Esophagus squamous epithelium (tissue), 5 donors: ENCODE measurements at regions not wholly inside any gene's neighbourhood (a gene's known extent, or its start where the extent isn't known, plus 50 kb on each side); places are given as distances from the start of the nearest gene placed in this dataset.
"Not testable (repeated sequence)": the region's sequence is repeated elsewhere in the genome, so short reads cannot be mapped to it uniquely, and the experiment has no call there.

Experiments used
- DNase-seq: peaks from one replicate; lab custom pipeline; 2025; lab: John Stamatoyannopoulos, UW
- H3K27ac ChIP-seq, 4 donors: fragments of 200-600 bp; sonication (generic); one replicate each; pipeline ENCODE4 v1.5.1; 2016 to 2019; ENCODE audit warnings: mild to moderate bottlenecking in 1 of 4
- H3K27me3 ChIP-seq, 4 donors: fragments of 200-600 bp; sonication (generic); 1 replicate in 3 of 4; 2 replicates in 1 of 4; pipeline versions ENCODE4 v1.5.1 to v1.6.0; 2017 to 2021; ENCODE audit warnings: antibody characterized with exemption in 1 of 4
- H3K36me3 ChIP-seq, 3 donors: fragments of 200-600 bp; sonication (generic); one replicate each; pipeline ENCODE4 v1.5.1; 2016 to 2019
- H3K4me1 ChIP-seq, 3 donors: fragments of 200-600 bp; sonication (generic); one replicate each; pipeline ENCODE4 v1.5.1; 2017 to 2019
- H3K4me3 ChIP-seq, 4 donors: fragments of 200-600 bp; sonication (generic); 1 replicate in 3 of 4; 2 replicates in 1 of 4; pipeline ENCODE4 v1.5.1; 2016 to 2019; ENCODE audit warnings: mild to moderate bottlenecking in 2 of 4, moderate library complexity in 1 of 4
- H3K9me3 ChIP-seq, 3 donors: fragments of 200-600 bp; sonication (generic); one replicate each; pipeline ENCODE4 v1.5.1; 2016 to 2019
- POLR2A ChIP-seq, 4 donors: fragments of 450-650 bp; IDR thresholded peaks; one replicate each; pipeline ENCODE4 v1.6.1; 2017; ENCODE audit warnings: antibody characterized with exemption in 4 of 4, mild to moderate bottlenecking in 4 of 4, moderate library complexity in 3 of 4
- WGBS, 2 donors: methylation state at CpG; one replicate each; pipeline ENCODE4 v1.1.5; 2018; 5-methylcytosine and 5-hydroxymethylcytosine counted together
- intact Hi-C: fragments of 100-400 bp; cut with DNase I; formaldehyde crosslinking; loops from one replicate; pipeline ENCODE4 v1.15.0; 2022
- TF ChIP-seq, protein P1 (sequence below), 6 experiments: fragments of 450-650 bp in 4 of 6; fragments of 200-600 bp in 2 of 6; sonication (generic) in 2 of 6; IDR thresholded peaks; one replicate each; pipeline ENCODE4 v1.5.1; 2016 to 2019; ENCODE audit warnings: antibody characterized with exemption in 6 of 6, mild to moderate bottlenecking in 4 of 6, moderate library complexity in 4 of 6
- donor health status: DM: yes; HTN: yes; CAD: no.

DNA sequence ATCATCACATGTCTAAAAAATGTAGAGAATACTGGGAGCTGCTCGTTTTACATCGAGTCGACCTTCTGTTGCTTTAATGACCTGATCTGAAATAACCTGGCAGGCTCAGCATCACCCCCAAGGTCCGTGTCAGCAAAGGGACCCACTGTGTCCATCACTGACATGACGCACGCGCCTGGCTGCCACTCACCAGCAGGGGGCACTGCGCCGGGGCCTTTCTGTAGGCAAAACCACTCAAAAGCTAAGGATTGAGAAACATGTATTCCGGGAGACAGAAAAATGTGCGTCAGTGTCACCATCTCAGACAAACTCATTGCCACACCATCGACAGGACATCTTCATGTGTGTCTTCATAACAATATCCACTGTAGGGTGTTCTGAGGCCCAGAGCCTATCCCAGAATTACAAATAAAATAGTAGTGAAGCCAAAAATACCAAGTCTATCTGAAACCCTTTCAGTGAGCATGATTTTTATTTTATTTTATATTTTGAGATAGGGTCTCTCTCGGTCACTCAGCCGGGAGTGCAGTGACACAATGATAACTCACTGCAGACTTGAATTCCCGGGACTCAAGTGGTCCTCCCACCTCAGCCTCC lies 130.3 kb upstream of the LSM14A start:
- H3K4me3 ChIP-seq: no peak overlapping the region
- no peaks in the 10 kb centered on the region for H3K9me3 ChIP-seq
- H3K27ac ChIP-seq: no peak overlapping the region
- no peaks in the 10 kb centered on the region for H3K4me1 ChIP-seq
- H3K27me3 ChIP-seq: no peaks in the 10 kb centered on the region
- WGBS, 2 donors: 27 to 45% methylated on average over 8 to 15 of the region's 15 CpGs
- intact Hi-C loops: no loop called here
- no peaks in the 10 kb centered on the region for H3K36me3 ChIP-seq
- no peak for TF ChIP-seq POLR2A (IDR thresholded peaks at IDR 0.05)
- TF ChIP-seq, protein P1, sequence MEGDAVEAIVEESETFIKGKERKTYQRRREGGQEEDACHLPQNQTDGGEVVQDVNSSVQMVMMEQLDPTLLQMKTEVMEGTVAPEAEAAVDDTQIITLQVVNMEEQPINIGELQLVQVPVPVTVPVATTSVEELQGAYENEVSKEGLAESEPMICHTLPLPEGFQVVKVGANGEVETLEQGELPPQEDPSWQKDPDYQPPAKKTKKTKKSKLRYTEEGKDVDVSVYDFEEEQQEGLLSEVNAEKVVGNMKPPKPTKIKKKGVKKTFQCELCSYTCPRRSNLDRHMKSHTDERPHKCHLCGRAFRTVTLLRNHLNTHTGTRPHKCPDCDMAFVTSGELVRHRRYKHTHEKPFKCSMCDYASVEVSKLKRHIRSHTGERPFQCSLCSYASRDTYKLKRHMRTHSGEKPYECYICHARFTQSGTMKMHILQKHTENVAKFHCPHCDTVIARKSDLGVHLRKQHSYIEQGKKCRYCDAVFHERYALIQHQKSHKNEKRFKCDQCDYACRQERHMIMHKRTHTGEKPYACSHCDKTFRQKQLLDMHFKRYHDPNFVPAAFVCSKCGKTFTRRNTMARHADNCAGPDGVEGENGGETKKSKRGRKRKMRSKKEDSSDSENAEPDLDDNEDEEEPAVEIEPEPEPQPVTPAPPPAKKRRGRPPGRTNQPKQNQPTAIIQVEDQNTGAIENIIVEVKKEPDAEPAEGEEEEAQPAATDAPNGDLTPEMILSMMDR (IDR thresholded peaks at IDR 0.05): peak; percentile 24 to 71 (median 64)
- DNase-seq: no peak

DNA sequence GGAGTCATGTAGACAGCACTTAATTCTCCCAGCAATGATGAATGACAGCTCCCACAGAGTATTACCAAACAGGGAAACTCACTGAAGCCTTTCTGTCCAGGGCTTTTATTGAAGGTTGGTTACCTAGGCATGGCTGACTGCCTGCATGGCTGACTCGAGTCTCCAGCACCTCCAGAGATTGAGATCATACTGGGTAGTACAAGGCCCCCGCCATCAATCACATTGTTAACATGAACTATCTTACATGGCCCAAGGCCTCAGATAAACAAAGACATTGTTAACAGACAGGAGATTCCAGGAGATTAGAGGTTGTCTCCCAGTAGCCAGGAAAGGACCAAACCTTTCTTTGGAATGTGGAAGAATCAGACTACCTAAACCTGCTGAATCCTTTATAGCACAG lies 128.3 kb upstream of the LSM14A start:
- intact Hi-C loops: no loop called here
- DNase-seq: no peak
- no peak for TF ChIP-seq POLR2A (IDR thresholded peaks at IDR 0.05)
- TF ChIP-seq, protein P1 (IDR thresholded peaks at IDR 0.05): no peak
- Histone ChIP-seq H3K9me3 (no peaks in the 10 kb centered on the region), H3K27ac (no peak overlapping the region), H3K36me3 (no peaks in the 10 kb centered on the region), H3K4me3 (no peak overlapping the region), H3K4me1 (no peaks in the 10 kb centered on the region), H3K27me3 (peaks cover 0 to 12% (median 0%) of the 10 kb centered on the region in 4 donors)
- WGBS, 2 donors: 27 to 43% methylated on average over 2 of the region's 2 CpGs

GRCh38 chr19:34049944-34050343 lies 122.4 kb upstream of the LSM14A start:
- Histone ChIP-seq H3K4me3 (no peak overlapping the region), H3K36me3 (no peaks in the 10 kb centered on the region), H3K27ac (no peak overlapping the region), H3K27me3 (peaks cover 0 to 37% (median 0%) of the 10 kb centered on the region in 4 donors), H3K4me1 (no peaks in the 10 kb centered on the region), H3K9me3 (no peaks in the 10 kb centered on the region)
- no peak for DNase-seq
- intact Hi-C loops: no loop called here
- 63 to 65% methylated on average over 3 of the region's 3 CpGs for WGBS, 2 donors
- no peak for TF ChIP-seq POLR2A (IDR thresholded peaks at IDR 0.05)
- TF ChIP-seq, protein P1 (IDR thresholded peaks at IDR 0.05): no peak

GRCh38 chr19:34050430-34050829 lies 121.9 kb upstream of the LSM14A start:
- H3K9me3 ChIP-seq, H3K36me3 ChIP-seq, DNase-seq, H3K27ac ChIP-seq, H3K4me3 ChIP-seq, intact Hi-C loops, H3K4me1 ChIP-seq: not testable (repeated sequence)
- H3K27me3 ChIP-seq: peaks cover 0 to 37% (median 0%) of the 10 kb centered on the region in 4 donors
- 71 to 77% methylated on average over 3 of the region's 3 CpGs for WGBS, 2 donors

DNA sequence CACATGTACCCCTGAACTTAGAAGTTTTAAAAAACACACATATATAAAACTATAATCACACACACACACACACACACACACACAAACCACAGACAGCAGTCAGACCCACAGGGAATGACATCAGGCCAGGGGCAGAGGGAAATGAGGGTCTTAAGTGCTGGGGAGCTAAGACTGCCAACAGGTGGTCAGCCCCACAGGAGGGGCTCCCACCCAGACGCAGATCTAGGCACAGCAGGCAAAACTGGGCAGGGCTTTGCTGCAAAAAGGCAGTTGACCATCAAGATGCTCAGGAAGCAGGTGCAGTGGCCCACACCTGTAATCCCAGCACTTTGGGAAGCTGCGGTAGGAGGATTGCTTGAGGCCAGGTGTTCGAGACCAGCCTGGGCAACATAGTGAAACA lies 121.0 kb upstream of the LSM14A start:
- TF ChIP-seq POLR2A (IDR thresholded peaks at IDR 0.05): no peak
- TF ChIP-seq, protein P1 (IDR thresholded peaks at IDR 0.05): no peak
- peaks cover 0 to 41% (median 0%) of the 10 kb centered on the region in 4 donors for H3K27me3 ChIP-seq
- 74 to 81% methylated on average over 3 of the region's 3 CpGs for WGBS, 2 donors
- H3K27ac ChIP-seq: no peak overlapping the region
- DNase-seq: no peak
- no peaks in the 10 kb centered on the region for H3K36me3 ChIP-seq
- H3K9me3 ChIP-seq: no peaks in the 10 kb centered on the region
- no peaks in the 10 kb centered on the region for H3K4me1 ChIP-seq
- intact Hi-C loops: no loop called here
- no peak overlapping the region for H3K4me3 ChIP-seq

GRCh38 chr19:34057155-34057554 lies 115.1 kb upstream of the LSM14A start:
- H3K4me3 ChIP-seq: no peak overlapping the region
- no peaks in the 10 kb centered on the region for H3K4me1 ChIP-seq
- no peaks in the 10 kb centered on the region for H3K36me3 ChIP-seq
- TF ChIP-seq POLR2A (IDR thresholded peaks at IDR 0.05): no peak
- TF ChIP-seq, protein P1 (IDR thresholded peaks at IDR 0.05): no peak
- intact Hi-C loops: no loop called here
- 87 to 93% methylated on average over 1 of the region's 1 CpG for WGBS, 2 donors
- H3K27me3 ChIP-seq: peaks cover 0 to 26% (median 0%) of the 10 kb centered on the region in 4 donors
- H3K27ac ChIP-seq: no peak overlapping the region
- no peaks in the 10 kb centered on the region for H3K9me3 ChIP-seq
- no peak for DNase-seq
